ENCODE measurements at regions not wholly inside any gene's neighbourhood (a gene's known extent, or its start where the extent isn't known, plus 50 kb on each side); places are given as distances from the start of the nearest gene placed in this dataset.

DNA sequence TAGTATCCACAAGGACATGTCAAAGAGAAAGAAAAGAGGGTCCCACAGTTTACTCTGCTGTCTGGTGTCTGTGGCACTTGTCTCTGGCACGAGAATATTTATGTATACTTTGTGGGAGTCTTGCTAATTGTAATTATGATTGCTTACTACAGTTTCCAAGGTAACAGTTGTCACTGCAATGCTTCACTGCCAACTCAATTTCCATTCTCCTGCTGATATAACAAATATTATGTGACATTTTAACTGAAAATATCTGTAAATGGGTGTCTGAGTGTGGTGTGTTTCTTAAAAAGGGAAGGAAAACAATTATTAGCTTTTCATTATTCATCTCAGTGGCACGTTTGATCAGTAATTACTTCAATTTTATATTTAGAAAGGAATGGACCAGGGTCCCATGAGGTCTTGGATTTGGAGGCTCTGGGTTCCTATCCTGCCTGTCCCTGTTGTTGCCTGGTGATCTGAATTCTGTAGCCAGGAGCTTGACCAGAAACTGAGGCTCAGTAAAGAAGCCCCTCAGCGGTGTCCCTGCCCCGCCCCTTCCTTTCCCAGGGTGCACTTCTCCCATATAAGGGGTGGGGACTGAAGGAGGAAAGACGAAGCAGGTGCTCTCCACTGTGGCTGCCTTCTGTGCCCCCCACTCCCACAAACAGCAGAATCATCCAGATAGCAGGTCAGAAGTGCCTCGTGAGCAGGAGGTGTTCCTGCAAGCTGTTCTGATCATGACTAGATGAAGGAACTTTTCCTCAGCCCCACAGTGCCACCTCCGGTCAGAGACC, 137.3 kb upstream of the KIF2A start:
- Histone ChIP-seq H3K27me3 (peaks cover 0 to 7% (median 0%) of the 10 kb centered on the region in 7 donors), H3K4me3 (no peak overlapping the region), H3K4me1 (no peaks in the 10 kb centered on the region), H3K27ac (no peak overlapping the region), H3K36me3 (no peaks in the 10 kb centered on the region), H3K9me3 (no peaks in the 10 kb centered on the region)
- WGBS, 2 donors = 67 to 71% methylated on average over 7 of the region's 7 CpGs
- intact Hi-C loops (cut with DNase I) = no loop called here
- ATAC-seq (no peak), DNase-seq (no peak)
- TF ChIP-seq, protein P1, sequence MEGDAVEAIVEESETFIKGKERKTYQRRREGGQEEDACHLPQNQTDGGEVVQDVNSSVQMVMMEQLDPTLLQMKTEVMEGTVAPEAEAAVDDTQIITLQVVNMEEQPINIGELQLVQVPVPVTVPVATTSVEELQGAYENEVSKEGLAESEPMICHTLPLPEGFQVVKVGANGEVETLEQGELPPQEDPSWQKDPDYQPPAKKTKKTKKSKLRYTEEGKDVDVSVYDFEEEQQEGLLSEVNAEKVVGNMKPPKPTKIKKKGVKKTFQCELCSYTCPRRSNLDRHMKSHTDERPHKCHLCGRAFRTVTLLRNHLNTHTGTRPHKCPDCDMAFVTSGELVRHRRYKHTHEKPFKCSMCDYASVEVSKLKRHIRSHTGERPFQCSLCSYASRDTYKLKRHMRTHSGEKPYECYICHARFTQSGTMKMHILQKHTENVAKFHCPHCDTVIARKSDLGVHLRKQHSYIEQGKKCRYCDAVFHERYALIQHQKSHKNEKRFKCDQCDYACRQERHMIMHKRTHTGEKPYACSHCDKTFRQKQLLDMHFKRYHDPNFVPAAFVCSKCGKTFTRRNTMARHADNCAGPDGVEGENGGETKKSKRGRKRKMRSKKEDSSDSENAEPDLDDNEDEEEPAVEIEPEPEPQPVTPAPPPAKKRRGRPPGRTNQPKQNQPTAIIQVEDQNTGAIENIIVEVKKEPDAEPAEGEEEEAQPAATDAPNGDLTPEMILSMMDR (IDR thresholded peaks at IDR 0.05) = no peak

DNA sequence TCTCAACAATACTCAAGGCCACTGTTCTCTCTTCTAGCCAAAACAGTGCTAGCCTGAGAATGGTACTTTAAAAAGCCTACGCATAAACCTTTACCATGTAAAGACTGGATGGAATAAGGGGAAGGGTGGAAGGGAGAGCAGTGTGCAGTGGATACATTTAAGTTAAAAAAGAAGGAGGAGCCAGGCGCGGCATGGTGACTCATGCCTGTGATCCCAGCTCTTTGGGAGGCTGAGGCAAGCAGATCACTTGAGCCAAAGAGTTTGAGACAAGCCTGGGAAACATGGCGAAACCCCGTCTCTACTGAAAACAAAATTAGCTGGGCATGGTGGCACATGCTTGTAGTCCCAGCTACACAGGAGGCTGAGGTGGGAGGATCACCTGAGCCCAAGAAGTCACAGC, 127.7 kb upstream of the KIF2A start:
- H3K27ac ChIP-seq = no peak overlapping the region
- TF ChIP-seq, protein P1 (IDR thresholded peaks at IDR 0.05) = no peak
- H3K4me1 ChIP-seq = no peaks in the 10 kb centered on the region
- intact Hi-C loops (cut with DNase I) = no loop called here
- WGBS, 2 donors = 73 to 82% methylated on average over 5 of the region's 5 CpGs
- no peak overlapping the region for H3K4me3 ChIP-seq
- DNase-seq (no peak), ATAC-seq (no peak)
- H3K9me3 ChIP-seq = no peaks in the 10 kb centered on the region
- H3K36me3 ChIP-seq = no peaks in the 10 kb centered on the region
- peaks cover 0 to 18% (median 0%) of the 10 kb centered on the region in 7 donors for H3K27me3 ChIP-seq

DNA sequence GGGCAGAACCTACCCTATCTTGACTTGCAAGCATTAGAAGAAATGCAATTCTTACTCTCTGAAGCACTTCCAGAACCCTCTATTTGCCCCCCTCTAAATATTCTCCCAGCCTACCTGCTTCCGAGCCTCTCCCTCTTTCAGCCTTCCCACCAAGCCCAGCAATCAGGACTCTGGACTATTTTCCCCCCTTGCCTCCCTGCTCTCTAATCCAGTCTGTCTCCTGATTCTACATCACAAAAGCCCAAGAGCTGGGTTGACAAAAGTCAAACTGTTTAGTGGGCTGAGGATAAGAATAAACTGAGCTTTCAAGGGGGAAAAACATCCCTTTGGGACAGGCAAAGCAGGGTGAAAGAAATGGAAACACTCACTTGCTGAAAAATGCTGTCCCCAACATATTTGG, 123.2 kb upstream of the KIF2A start:
- H3K9me3 ChIP-seq = no peaks in the 10 kb centered on the region
- intact Hi-C loops (cut with DNase I) = no loop called here
- no peaks in the 10 kb centered on the region for H3K4me1 ChIP-seq
- 82 to 83% methylated on average over 1 of the region's 1 CpG for WGBS, 2 donors
- TF ChIP-seq, protein P1 (IDR thresholded peaks at IDR 0.05) = no peak
- no peak for DNase-seq
- H3K36me3 ChIP-seq = no peaks in the 10 kb centered on the region
- no peak overlapping the region for H3K4me3 ChIP-seq
- no peak for ATAC-seq
- peaks cover 0 to 16% (median 0%) of the 10 kb centered on the region in 7 donors for H3K27me3 ChIP-seq
- no peak overlapping the region for H3K27ac ChIP-seq

DNA sequence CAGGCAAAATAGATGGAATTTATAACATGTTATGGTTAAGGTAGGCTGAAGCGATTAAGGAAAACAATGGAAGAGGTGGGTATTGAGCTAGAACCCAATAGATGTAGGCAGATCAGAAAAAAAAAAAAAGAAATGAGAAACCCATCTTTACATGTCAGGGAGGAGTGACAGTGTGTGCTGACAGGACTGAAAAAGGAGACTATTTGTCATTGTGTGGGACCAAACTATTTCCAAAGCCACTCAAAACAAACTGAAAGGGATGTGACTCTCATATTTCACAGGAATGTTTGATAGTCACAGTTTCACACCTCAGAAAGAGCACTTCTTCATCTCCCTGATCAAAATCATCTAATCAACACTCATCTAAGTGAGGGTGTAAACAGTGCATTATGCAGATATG, 122.3 kb upstream of the KIF2A start:
- TF ChIP-seq, protein P1 (IDR thresholded peaks at IDR 0.05) = no peak
- Histone ChIP-seq H3K4me3 (no peak overlapping the region), H3K27me3 (peaks cover 0 to 11% (median 0%) of the 10 kb centered on the region in 7 donors), H3K9me3 (no peaks in the 10 kb centered on the region), H3K4me1 (no peaks in the 10 kb centered on the region), H3K27ac (no peak overlapping the region), H3K36me3 (no peaks in the 10 kb centered on the region)
- intact Hi-C loops (cut with DNase I) = no loop called here
- 91 to 97% methylated on average over 1 of the region's 1 CpG for WGBS, 2 donors
- ATAC-seq (no peak), DNase-seq (no peak)
